IMR-90 (cell line): ENCODE measurements at regions not wholly inside any gene's neighbourhood (a gene's known extent, or its start where the extent isn't known, plus 50 kb on each side); places are given as distances from the start of the nearest gene placed in this dataset.

Source experiments
- BHLHE40 ChIP-seq: fragments of 150-350 bp; IDR thresholded peaks from 2 replicates; pipeline ENCODE4 v1.6.1; 2016; ENCODE audit warnings: mild to moderate bottlenecking, low read depth, low read length
- CEBPB ChIP-seq: IDR thresholded peaks from 2 replicates; pipeline ENCODE4 v1.6.1; 2012; ENCODE audit warnings: low read depth, low read length, improper control_type of control experiment
- CHD1 ChIP-seq: IDR thresholded peaks from 2 replicates; pipeline ENCODE4 v1.6.1; 2012; ENCODE audit warnings: low read depth, low read length, improper control_type of control experiment
- CTCF ChIP-seq: conservative IDR thresholded peaks from 2 replicates; pipeline ENCODE4 v1.5.1; 2012; ENCODE audit warnings: mild to moderate bottlenecking, low read depth, low read length, improper control_type of control experiment
- FOS ChIP-seq: fragments of 150-350 bp; IDR thresholded peaks from 2 replicates; pipeline ENCODE4 v1.6.1; 2016; ENCODE audit warnings: low read depth, low read length
- MAFK ChIP-seq: IDR thresholded peaks from 2 replicates; pipeline ENCODE4 v1.6.1; 2012; ENCODE audit warnings: low read depth, low read length, improper control_type of control experiment
- MXI1 ChIP-seq: IDR thresholded peaks from 2 replicates; pipeline ENCODE4 v1.6.1; 2012; ENCODE audit warnings: low read depth, mild to moderate bottlenecking, low read length, moderate library complexity, borderline replicate concordance
- POLR2A ChIP-seq: IDR thresholded peaks from 2 replicates; pipeline ENCODE4 v1.6.1; 2012; ENCODE audit warnings: mild to moderate bottlenecking, low read depth, low read length
- RAD21 ChIP-seq: IDR thresholded peaks from 2 replicates; pipeline ENCODE4 v1.6.1; 2012; ENCODE audit warnings: low read length, improper control_type of control experiment
- RCOR1 ChIP-seq: IDR thresholded peaks from 2 replicates; pipeline ENCODE4 v1.6.1; 2012; ENCODE audit warnings: mild to moderate bottlenecking, low read length, improper control_type of control experiment; ENCODE audit not compliant: insufficient replicate concordance
- RFX5 ChIP-seq: IDR thresholded peaks from 2 replicates; pipeline ENCODE4 v1.8.0; 2012; ENCODE audit warnings: low read depth, mild to moderate bottlenecking, low read length, moderate library complexity
- SMC3 ChIP-seq: fragments of 150-350 bp; IDR thresholded peaks from 2 replicates; pipeline ENCODE4 v1.6.1; 2016; ENCODE audit warnings: low read depth, mild to moderate bottlenecking, antibody characterized with exemption, low read length, moderate library complexity
- USF2 ChIP-seq: fragments of 150-350 bp; IDR thresholded peaks from 2 replicates; pipeline ENCODE4 v1.6.1; 2017; ENCODE audit warnings: mild to moderate bottlenecking, antibody characterized with exemption, low read length, low read depth

- TF ChIP-seq RAD21 (no peak), FOS (no peak), MXI1 (no peak), CTCF (no peak), USF2 (no peak), POLR2A (no peak), BHLHE40 (no peak), RFX5 (no peak), CHD1 (no peak), CEBPB (no peak), MAFK (no peak), RCOR1 (no peak), SMC3 (no peak)
Measured at GRCh38 chr11:130737041-130737830, 179.0 kb downstream of the SNX19 start.
